IMR-90 (cell line): ENCODE measurements at regions not wholly inside any gene's neighbourhood (a gene's known extent, or its start where the extent isn't known, plus 50 kb on each side); places are given as distances from the start of the nearest gene placed in this dataset.

ENCODE experiments used
- ATAC-seq: fragments of 200-7000 bp; cut with Tn5 transposase; 2 replicates; pipeline ENCODE4 v1.9.1; 2020; ENCODE audit warnings: low read depth, mild to moderate bottlenecking, moderate library complexity
- BruUV-seq: library from RNA; stranded (reverse); fragments of 400-500 nt; replicated peaks from 2 replicates; lab custom pipeline; 2021; lab: Mats Ljungman, UMichigan
- CTCF ChIA-PET: fragments of 300-600 bp; formaldehyde crosslinking; extraction: SDS; loops from one replicate; lab custom pipeline; 2021; ENCODE audit warnings: antibody characterized with exemption; lab: Yijun Ruan, JAX
- POLR2A ChIA-PET: fragments of 300-600 bp; sonication (Branson Sonifier 250); formaldehyde crosslinking; loops from one replicate; lab custom pipeline; 2022; ENCODE audit warnings: antibody characterized with exemption; ENCODE audit not compliant: unreplicated experiment; lab: Charles Lee
- DNase-seq: peaks from one replicate; pipeline ENCODE4 v3.0.0; 2013
- H2AFZ ChIP-seq: replicated peaks from 2 replicates; pipeline ENCODE3; 2013; ENCODE audit warnings: low read length, mild to moderate bottlenecking; ENCODE audit not compliant: poor library complexity
- H2AK5ac ChIP-seq: 2 replicates; pipeline ENCODE4 v1.6.1; 2013; ENCODE audit warnings: low read depth, low read length, inconsistent platforms
- H2AK9ac ChIP-seq: replicated peaks from 2 replicates; pipeline ENCODE3; 2013; ENCODE audit warnings: mild to moderate bottlenecking, low read depth, low read length, moderate library complexity; ENCODE audit not compliant: poor library complexity
- H2BK120ac ChIP-seq: 2 replicates; pipeline ENCODE4 v1.6.1; 2013; ENCODE audit warnings: low read depth, low read length, inconsistent platforms
- H2BK15ac ChIP-seq: 3 replicates; pipeline ENCODE4 v1.6.1; 2013; ENCODE audit warnings: low read depth, low read length, inconsistent platforms
- H2BK20ac ChIP-seq: 2 replicates; pipeline ENCODE4 v1.6.1; 2013; ENCODE audit warnings: low read depth, mild to moderate bottlenecking, inconsistent platforms, low read length, moderate library complexity
- H2BK5ac ChIP-seq: 2 replicates; pipeline ENCODE4 v1.6.1; 2013; ENCODE audit warnings: mild to moderate bottlenecking, low read depth, low read length, inconsistent platforms; ENCODE audit not compliant: poor library complexity, severe bottlenecking
- H3K14ac ChIP-seq: replicated peaks from 2 replicates; pipeline ENCODE4 v1.6.1; 2013; ENCODE audit warnings: low read depth, low read length, inconsistent platforms
- H3K18ac ChIP-seq: 2 replicates; pipeline ENCODE4 v1.6.1; 2013; ENCODE audit warnings: low read depth, low read length, control low read depth
- H3K23ac ChIP-seq: 2 replicates; pipeline ENCODE4 v1.6.1; 2013; ENCODE audit warnings: low read depth, low read length, inconsistent platforms
- H3K27ac ChIP-seq: 2 replicates; pipeline ENCODE4 v1.5.1; 2013; ENCODE audit warnings: mild to moderate bottlenecking, control low read depth, low read length; ENCODE audit not compliant: insufficient read depth
- H3K27me3 ChIP-seq: 2 replicates; pipeline ENCODE4 v1.6.1; 2013; ENCODE audit warnings: low read length; ENCODE audit not compliant: control insufficient read depth, insufficient read depth
- H3K36me3 ChIP-seq: 2 replicates; pipeline ENCODE4 v1.6.1; 2013; ENCODE audit warnings: low read length, mixed read lengths; ENCODE audit not compliant: control insufficient read depth, insufficient read depth
- H3K4ac ChIP-seq: 2 replicates; pipeline ENCODE4 v1.6.1; 2013; ENCODE audit warnings: low read depth, low read length, inconsistent platforms
- H3K4me1 ChIP-seq: 2 replicates; pipeline ENCODE4 v1.6.1; 2013; ENCODE audit warnings: low read length, mixed read lengths; ENCODE audit not compliant: control insufficient read depth, insufficient read depth
- H3K4me2 ChIP-seq: 2 replicates; pipeline ENCODE4 v1.6.1; 2013; ENCODE audit warnings: low read depth, mild to moderate bottlenecking, control low read depth, low read length, moderate library complexity
- H3K4me3 ChIP-seq: 2 replicates; pipeline ENCODE4 v1.5.1; 2013; ENCODE audit warnings: low read depth, mild to moderate bottlenecking, control low read depth, low read length, moderate library complexity; ENCODE audit not compliant: insufficient read depth
- H3K56ac ChIP-seq: 2 replicates; pipeline ENCODE4 v1.6.1; 2013; ENCODE audit warnings: low read length, inconsistent platforms; ENCODE audit not compliant: insufficient read depth; ENCODE audit errors: extremely low read depth
- H3K79me1 ChIP-seq, 2 experiments: 2 replicates each; pipeline ENCODE4 v1.6.1; 2013; ENCODE audit warnings: low read length in 2 of 2, inconsistent platforms in 1 of 2, low read depth in 1 of 2
- H3K9ac ChIP-seq: 2 replicates; pipeline ENCODE4 v1.6.1; 2013; ENCODE audit warnings: low read depth, low read length, control low read depth
- H3K9me1 ChIP-seq: 2 replicates; pipeline ENCODE4 v1.6.1; 2013; ENCODE audit warnings: low read length, inconsistent platforms; ENCODE audit not compliant: insufficient read depth
- H3K9me3 ChIP-seq: 2 replicates; pipeline ENCODE4 v1.6.1; 2013; ENCODE audit warnings: low read length; ENCODE audit not compliant: control insufficient read depth, insufficient read depth
- H4K20me1 ChIP-seq: 2 replicates; pipeline ENCODE4 v1.6.1; 2013; ENCODE audit warnings: low read length, inconsistent platforms; ENCODE audit not compliant: insufficient read depth
- H4K5ac ChIP-seq: 2 replicates; pipeline ENCODE4 v1.6.1; 2013; ENCODE audit warnings: mild to moderate bottlenecking, low read depth, low read length, control low read depth
- H4K8ac ChIP-seq, 2 experiments: 2 replicates each; pipeline ENCODE4 v1.6.1; 2013; ENCODE audit warnings: low read depth in 2 of 2, low read length in 2 of 2, control low read depth in 1 of 2, inconsistent platforms in 1 of 2
- H4K91ac ChIP-seq: 2 replicates; pipeline ENCODE4 v1.6.1; 2013; ENCODE audit warnings: low read depth, low read length, inconsistent platforms; ENCODE audit not compliant: insufficient read depth
- BHLHE40 ChIP-seq: fragments of 150-350 bp; IDR thresholded peaks from 2 replicates; pipeline ENCODE4 v1.6.1; 2016; ENCODE audit warnings: mild to moderate bottlenecking, low read depth, low read length
- CEBPB ChIP-seq: IDR thresholded peaks from 2 replicates; pipeline ENCODE4 v1.6.1; 2012; ENCODE audit warnings: low read depth, low read length, improper control_type of control experiment
- CHD1 ChIP-seq: IDR thresholded peaks from 2 replicates; pipeline ENCODE4 v1.6.1; 2012; ENCODE audit warnings: low read depth, low read length, improper control_type of control experiment
- CTCF ChIP-seq: conservative IDR thresholded peaks from 2 replicates; pipeline ENCODE4 v1.5.1; 2012; ENCODE audit warnings: mild to moderate bottlenecking, low read depth, low read length, improper control_type of control experiment
- FOS ChIP-seq: fragments of 150-350 bp; IDR thresholded peaks from 2 replicates; pipeline ENCODE4 v1.6.1; 2016; ENCODE audit warnings: low read depth, low read length
- MAFK ChIP-seq: IDR thresholded peaks from 2 replicates; pipeline ENCODE4 v1.6.1; 2012; ENCODE audit warnings: low read depth, low read length, improper control_type of control experiment
- MAZ ChIP-seq: IDR thresholded peaks from 2 replicates; pipeline ENCODE4 v1.6.1; 2012; ENCODE audit warnings: low read depth, mild to moderate bottlenecking, low read length, improper control_type of control experiment, moderate library complexity, borderline replicate concordance
- MXI1 ChIP-seq: IDR thresholded peaks from 2 replicates; pipeline ENCODE4 v1.6.1; 2012; ENCODE audit warnings: low read depth, mild to moderate bottlenecking, low read length, moderate library complexity, borderline replicate concordance
- NFE2L2 ChIP-seq: fragments of 150-350 bp; IDR thresholded peaks from 2 replicates; pipeline ENCODE4 v1.6.1; 2016; ENCODE audit warnings: low read depth, mild to moderate bottlenecking, low read length
- POLR2A ChIP-seq: IDR thresholded peaks from 2 replicates; pipeline ENCODE4 v1.6.1; 2012; ENCODE audit warnings: mild to moderate bottlenecking, low read depth, low read length
- RAD21 ChIP-seq: IDR thresholded peaks from 2 replicates; pipeline ENCODE4 v1.6.1; 2012; ENCODE audit warnings: low read length, improper control_type of control experiment
- RCOR1 ChIP-seq: IDR thresholded peaks from 2 replicates; pipeline ENCODE4 v1.6.1; 2012; ENCODE audit warnings: mild to moderate bottlenecking, low read length, improper control_type of control experiment; ENCODE audit not compliant: insufficient replicate concordance
- RFX5 ChIP-seq: IDR thresholded peaks from 2 replicates; pipeline ENCODE4 v1.8.0; 2012; ENCODE audit warnings: low read depth, mild to moderate bottlenecking, low read length, moderate library complexity
- SMC3 ChIP-seq: fragments of 150-350 bp; IDR thresholded peaks from 2 replicates; pipeline ENCODE4 v1.6.1; 2016; ENCODE audit warnings: low read depth, mild to moderate bottlenecking, antibody characterized with exemption, low read length, moderate library complexity
- WGBS, 2 experiments: methylation state at CpG; one replicate each; pipeline versions ENCODE4 v1.1.5 to v1.1.7; 2013; ENCODE audit warnings: missing lambda C conversion rate in 2 of 2; ENCODE audit not compliant: insufficient read length in 1 of 2; ENCODE audit errors: extremely low coverage in 2 of 2; 5-methylcytosine and 5-hydroxymethylcytosine counted together
- dilution Hi-C: fragments of 300-500 bp; cut with HindIII; formaldehyde crosslinking; loops from one replicate; pipeline ENCODE4 v1.14.3; 2018; ENCODE audit warnings: low sequenced_read_pairs; ENCODE audit not compliant: unreplicated experiment
- in situ Hi-C: fragments of 300-500 bp; cut with MboI; formaldehyde crosslinking; loops from 3 replicates; pipeline ENCODE4 v1.14.3; 2019; ENCODE audit warnings: low sequenced_read_pairs, inconsistent platforms, mixed read lengths
- intact Hi-C: fragments of 100-400 bp; cut with micrococcal nuclease; formaldehyde crosslinking; loops from 2 replicates; pipeline ENCODE4 v1.10.0; 2022
- TF ChIP-seq, protein P1 (sequence below): fragments of 150-350 bp; IDR thresholded peaks from 2 replicates; pipeline ENCODE4 v1.6.1; 2017; ENCODE audit warnings: mild to moderate bottlenecking, antibody characterized with exemption, low read length, low read depth
- TF ChIP-seq, protein P2 (sequence below): fragments of 150-350 bp; IDR thresholded peaks from 2 replicates; pipeline ENCODE4 v1.6.1; 2016; ENCODE audit warnings: low read depth, mild to moderate bottlenecking, low read length, moderate library complexity, borderline replicate concordance

DNA sequence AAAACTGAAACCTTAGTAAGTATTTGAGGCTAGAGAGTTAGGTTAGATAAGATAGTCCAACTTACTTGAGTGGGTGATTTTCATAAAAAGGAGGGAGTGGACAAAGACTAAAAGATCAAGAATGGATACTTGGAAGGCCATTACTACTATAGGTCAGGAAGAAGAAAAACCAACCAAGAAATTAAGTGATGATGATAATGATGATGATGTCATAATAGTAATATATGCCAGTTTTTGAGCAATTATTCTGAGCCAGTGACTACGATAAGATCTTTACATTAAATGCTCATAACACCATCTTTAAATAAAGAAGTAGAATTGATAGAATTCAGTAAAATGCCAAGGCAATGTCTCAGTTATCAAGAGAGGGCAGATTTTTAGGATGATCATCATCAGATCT lies 430.7 kb upstream of the ADAMTS5 start:
- in situ Hi-C loops, result no loop called here
- ATAC-seq, result no peak
- no peak overlapping the region for H3K14ac ChIP-seq

More for the DNA sequence above, 430.7 kb upstream of the ADAMTS5 start:
- TF ChIP-seq CHD1 (no peak), RFX5 (no peak), MAFK (no peak), CTCF (no peak), CEBPB (no peak), SMC3 (no peak), FOS (no peak), RCOR1 (no peak), BHLHE40 (no peak), NFE2L2 (no peak), MAZ (no peak), MXI1 (no peak), RAD21 (no peak), POLR2A (no peak)
- TF ChIP-seq, protein P1, sequence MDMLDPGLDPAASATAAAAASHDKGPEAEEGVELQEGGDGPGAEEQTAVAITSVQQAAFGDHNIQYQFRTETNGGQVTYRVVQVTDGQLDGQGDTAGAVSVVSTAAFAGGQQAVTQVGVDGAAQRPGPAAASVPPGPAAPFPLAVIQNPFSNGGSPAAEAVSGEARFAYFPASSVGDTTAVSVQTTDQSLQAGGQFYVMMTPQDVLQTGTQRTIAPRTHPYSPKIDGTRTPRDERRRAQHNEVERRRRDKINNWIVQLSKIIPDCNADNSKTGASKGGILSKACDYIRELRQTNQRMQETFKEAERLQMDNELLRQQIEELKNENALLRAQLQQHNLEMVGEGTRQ, result no peak
- TF ChIP-seq, protein P2, sequence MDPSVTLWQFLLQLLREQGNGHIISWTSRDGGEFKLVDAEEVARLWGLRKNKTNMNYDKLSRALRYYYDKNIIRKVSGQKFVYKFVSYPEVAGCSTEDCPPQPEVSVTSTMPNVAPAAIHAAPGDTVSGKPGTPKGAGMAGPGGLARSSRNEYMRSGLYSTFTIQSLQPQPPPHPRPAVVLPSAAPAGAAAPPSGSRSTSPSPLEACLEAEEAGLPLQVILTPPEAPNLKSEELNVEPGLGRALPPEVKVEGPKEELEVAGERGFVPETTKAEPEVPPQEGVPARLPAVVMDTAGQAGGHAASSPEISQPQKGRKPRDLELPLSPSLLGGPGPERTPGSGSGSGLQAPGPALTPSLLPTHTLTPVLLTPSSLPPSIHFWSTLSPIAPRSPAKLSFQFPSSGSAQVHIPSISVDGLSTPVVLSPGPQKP, result no peak
- no peak overlapping the region for H3K27ac ChIP-seq
- no peak overlapping the region for H2AFZ ChIP-seq
- H3K4me2 ChIP-seq, result no peak overlapping the region
- dilution Hi-C loops, result no loop called here
- no peaks in the 10 kb centered on the region for H3K79me1 ChIP-seq
- CTCF ChIA-PET, result no interaction called here
- no peak for DNase-seq
- no peak overlapping the region for H2AK5ac ChIP-seq
- no peak overlapping the region for H3K9ac ChIP-seq
- no peaks in the 10 kb centered on the region for H4K20me1 ChIP-seq
- H4K8ac ChIP-seq, result no peak overlapping the region
- no peak overlapping the region for H2BK20ac ChIP-seq
- H3K36me3 ChIP-seq, result no peaks in the 10 kb centered on the region
- no peak overlapping the region for H3K18ac ChIP-seq
- no peaks in the 10 kb centered on the region for H3K27me3 ChIP-seq
- POLR2A ChIA-PET, result no interaction called here
- H2BK15ac ChIP-seq, result no peak overlapping the region
- WGBS, 2 experiments, result no CpG with 5 or more reads among the region's 1 CpG
- no peak overlapping the region for H2AK9ac ChIP-seq
- H3K9me1 ChIP-seq, result no peaks in the 10 kb centered on the region
- H3K4me3 ChIP-seq, result no peak overlapping the region
- H3K23ac ChIP-seq, result no peak overlapping the region
- H4K5ac ChIP-seq, result no peak overlapping the region
- H3K4me1 ChIP-seq, result no peaks in the 10 kb centered on the region
- no peak overlapping the region for H2BK120ac ChIP-seq
- H3K9me3 ChIP-seq, result no peaks in the 10 kb centered on the region
- BruUV-seq, result no TSS peak
- intact Hi-C loops, result no loop called here
- no peak overlapping the region for H2BK5ac ChIP-seq
- H3K4ac ChIP-seq, result no peak overlapping the region
- H3K56ac ChIP-seq, result no peak overlapping the region
- H4K91ac ChIP-seq, result no peak overlapping the region
